Neutrophil (primary cell): ENCODE measurements at regions not wholly inside any gene's neighbourhood (a gene's known extent, or its start where the extent isn't known, plus 50 kb on each side); places are given as distances from the start of the nearest gene placed in this dataset.

Source experiments
- H3K27ac ChIP-seq: fragments of 200-600 bp; sonication (generic); 2 replicates; pipeline ENCODE4 v1.5.1; 2016; ENCODE audit warnings: mild to moderate bottlenecking, moderate library complexity
- H3K27me3 ChIP-seq: fragments of 200-600 bp; sonication (generic); 2 replicates; pipeline ENCODE4 v1.6.0; 2016; ENCODE audit warnings: mild to moderate bottlenecking
- H3K36me3 ChIP-seq: fragments of 200-600 bp; sonication (generic); 2 replicates; pipeline ENCODE4 v1.5.1; 2017
- H3K4me1 ChIP-seq, 2 experiments: fragments of 200-600 bp in 1 of 2; sonication (generic) in 1 of 2; 1 replicate in 1 of 2; 2 replicates in 1 of 2; pipeline versions ENCODE4 v1.5.1 to v1.6.1; 2013 to 2016; ENCODE audit warnings: low read depth in 1 of 2, low read length in 1 of 2, mild to moderate bottlenecking in 1 of 2, moderate library complexity in 1 of 2; ENCODE audit not compliant: control insufficient read depth in 1 of 2, insufficient read depth in 1 of 2
- H3K4me3 ChIP-seq, 2 experiments: fragments of 200-600 bp in 1 of 2; sonication (generic) in 1 of 2; 1 replicate in 1 of 2; 2 replicates in 1 of 2; pipeline ENCODE4 v1.5.1; 2013 to 2016; ENCODE audit warnings: low read depth in 1 of 2, low read length in 1 of 2, mild to moderate bottlenecking in 1 of 2, moderate library complexity in 1 of 2
- H3K9me3 ChIP-seq: fragments of 200-600 bp; sonication (generic); 2 replicates; pipeline ENCODE4 v1.5.1; 2016
- CTCF ChIP-seq: fragments of 200-600 bp; sonication (generic); IDR thresholded peaks from 2 replicates; pipeline ENCODE4 v1.5.1; 2016; ENCODE audit warnings: antibody characterized with exemption

DNA sequence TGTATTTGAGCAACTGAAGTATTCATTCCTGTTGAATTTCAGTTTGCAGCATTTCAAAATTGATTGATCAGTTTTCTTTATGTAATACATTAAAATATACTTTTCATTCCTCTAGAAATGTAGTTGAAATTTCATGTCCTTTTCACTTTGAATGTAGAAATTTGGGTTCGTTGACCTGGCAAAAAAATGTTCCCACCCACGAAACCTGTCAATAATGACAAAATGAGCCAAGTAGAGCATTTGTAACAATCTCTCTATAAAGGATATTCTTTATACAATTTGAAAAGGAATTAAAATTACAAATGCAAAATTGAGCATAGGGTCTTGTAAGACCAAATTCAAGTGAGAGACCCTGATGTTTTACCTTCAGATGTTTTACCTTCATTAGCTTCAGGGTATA, 283.9 kb downstream of the ANKRD50 start:
- Histone ChIP-seq H3K27ac (no peak overlapping the region), H3K27me3 (no peaks in the 10 kb centered on the region), H3K9me3 (no peaks in the 10 kb centered on the region), H3K36me3 (no peaks in the 10 kb centered on the region), H3K4me1 (no peaks in the 10 kb centered on the region), H3K4me3 (no peak overlapping the region)
- TF ChIP-seq CTCF = no peak

- Histone ChIP-seq H3K9me3 (no peaks in the 10 kb centered on the region), H3K27ac (no peak overlapping the region), H3K4me1 (no peaks in the 10 kb centered on the region), H3K36me3 (no peaks in the 10 kb centered on the region), H3K27me3 (no peaks in the 10 kb centered on the region), H3K4me3 (no peak overlapping the region)
- no peak for TF ChIP-seq CTCF
Measured at GRCh38 chr4:124429746-124430250, 282.7 kb downstream of the ANKRD50 start.

- H3K4me3 ChIP-seq = no peak overlapping the region
- no peak overlapping the region for H3K27ac ChIP-seq
- no peak for TF ChIP-seq CTCF
- no peaks in the 10 kb centered on the region for H3K9me3 ChIP-seq
- H3K27me3 ChIP-seq = no peaks in the 10 kb centered on the region
- no peaks in the 10 kb centered on the region for H3K4me1 ChIP-seq
- no peaks in the 10 kb centered on the region for H3K36me3 ChIP-seq
Measured at GRCh38 chr4:124431653-124432192, 280.8 kb downstream of the ANKRD50 start.

DNA sequence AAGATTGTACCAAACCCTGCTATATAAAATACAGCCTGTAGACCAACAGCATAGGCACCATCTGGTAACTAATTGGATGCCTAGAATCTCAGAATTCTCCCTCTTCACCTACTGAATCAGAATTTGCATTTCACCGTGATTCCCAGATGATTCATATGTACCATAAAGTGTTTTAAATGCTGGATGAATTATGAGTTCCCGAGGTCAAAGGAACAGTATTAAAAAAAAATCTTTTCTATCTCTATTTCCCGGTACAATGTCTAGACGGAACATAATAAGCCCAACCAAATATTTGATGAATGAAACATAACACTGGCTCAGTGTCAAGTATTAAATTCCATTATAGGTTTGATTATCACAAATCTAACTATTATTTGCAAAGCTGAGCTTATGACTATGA, 280.0 kb downstream of the ANKRD50 start:
- no peaks in the 10 kb centered on the region for H3K27me3 ChIP-seq
- no peak overlapping the region for H3K4me3 ChIP-seq
- H3K36me3 ChIP-seq = no peaks in the 10 kb centered on the region
- TF ChIP-seq CTCF = no peak
- H3K9me3 ChIP-seq = no peaks in the 10 kb centered on the region
- H3K27ac ChIP-seq = no peak overlapping the region
- no peaks in the 10 kb centered on the region for H3K4me1 ChIP-seq

DNA sequence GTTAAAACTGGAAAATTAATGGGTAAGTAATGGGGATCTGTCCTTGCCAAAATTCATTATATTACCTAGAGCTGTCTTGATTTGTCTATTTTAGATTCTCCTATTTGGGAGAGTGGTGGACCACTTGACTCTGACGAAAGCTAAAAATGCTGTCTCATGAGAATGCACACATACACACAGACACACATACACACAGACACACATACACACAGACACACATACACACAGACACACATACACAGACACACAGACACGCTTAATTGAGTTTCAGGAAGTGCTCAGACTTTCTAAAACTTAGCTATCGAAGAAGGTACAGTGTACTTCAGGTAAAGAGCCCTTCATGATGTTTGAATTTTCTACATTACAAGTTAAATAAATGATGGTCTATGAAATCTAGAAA, 279.5 kb downstream of the ANKRD50 start:
- Histone ChIP-seq H3K4me1 (no peaks in the 10 kb centered on the region), H3K27me3 (no peaks in the 10 kb centered on the region), H3K36me3 (no peaks in the 10 kb centered on the region), H3K27ac (no peak overlapping the region), H3K9me3 (no peaks in the 10 kb centered on the region), H3K4me3 (no peak overlapping the region)
- no peak for TF ChIP-seq CTCF

DNA sequence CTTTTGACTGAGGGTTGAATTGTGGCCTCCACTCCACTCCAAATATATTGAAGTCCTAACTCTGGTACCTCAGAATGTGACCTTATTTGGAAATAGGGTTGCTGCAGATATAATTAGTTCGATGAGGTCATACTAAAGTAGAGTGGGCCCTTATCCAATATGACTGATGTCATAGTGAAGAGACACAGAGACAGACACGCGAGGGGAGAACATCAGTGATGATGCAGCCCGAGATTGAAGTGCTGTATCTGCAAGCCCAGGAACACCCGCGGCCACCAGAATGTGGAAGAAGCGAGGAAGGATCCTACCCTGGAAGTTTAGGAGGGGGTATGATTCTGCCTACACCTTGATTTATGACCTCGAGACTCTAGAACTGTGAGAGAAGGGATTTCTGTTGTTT, 279.0 kb downstream of the ANKRD50 start:
- H3K9me3 ChIP-seq = no peaks in the 10 kb centered on the region
- H3K36me3 ChIP-seq = no peaks in the 10 kb centered on the region
- no peak for TF ChIP-seq CTCF
- H3K4me3 ChIP-seq = no peak overlapping the region
- H3K4me1 ChIP-seq = no peaks in the 10 kb centered on the region
- no peak overlapping the region for H3K27ac ChIP-seq
- no peaks in the 10 kb centered on the region for H3K27me3 ChIP-seq
